ENCODE measurements at regions not wholly inside any gene's neighbourhood (a gene's known extent, or its start where the extent isn't known, plus 50 kb on each side); places are given as distances from the start of the nearest gene placed in this dataset.
"Not testable (repeated sequence)": the region's sequence is repeated elsewhere in the genome, so short reads cannot be mapped to it uniquely, and the experiment has no call there.

DNA sequence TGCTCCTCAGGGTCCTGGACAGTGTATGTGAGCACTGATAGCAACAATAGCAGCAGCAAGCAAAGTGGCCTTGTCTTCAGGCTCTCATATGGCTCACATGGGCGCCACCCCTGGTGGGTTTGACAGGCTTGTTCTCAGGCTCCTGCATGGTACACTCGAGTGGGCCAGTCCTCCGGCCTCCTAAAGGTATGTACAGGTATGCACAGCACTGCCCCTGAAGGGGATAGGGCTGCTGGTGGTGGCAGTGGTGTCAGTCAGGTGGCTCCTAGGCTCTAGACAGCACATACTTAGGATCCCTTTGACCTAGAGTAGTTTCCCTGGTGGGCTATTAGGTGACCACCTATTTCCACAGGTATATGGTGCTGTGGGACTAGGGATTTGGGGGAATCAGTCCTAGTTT lies 79.8 kb downstream of the LGALS9B start:
- not testable (repeated sequence) for DNase-seq (ENCODE audit: low spot score)

- peak; percentile 38 for DNase-seq (ENCODE audit: low spot score)
These were observed 85.7 kb downstream of the LGALS9B start for GRCh38 chr17:20381358-20382300.

GRCh38 chr17:20380625-20381024 lies 86.7 kb downstream of the LGALS9B start:
- DNase-seq (ENCODE audit: low spot score) = peak; percentile 38

DNA sequence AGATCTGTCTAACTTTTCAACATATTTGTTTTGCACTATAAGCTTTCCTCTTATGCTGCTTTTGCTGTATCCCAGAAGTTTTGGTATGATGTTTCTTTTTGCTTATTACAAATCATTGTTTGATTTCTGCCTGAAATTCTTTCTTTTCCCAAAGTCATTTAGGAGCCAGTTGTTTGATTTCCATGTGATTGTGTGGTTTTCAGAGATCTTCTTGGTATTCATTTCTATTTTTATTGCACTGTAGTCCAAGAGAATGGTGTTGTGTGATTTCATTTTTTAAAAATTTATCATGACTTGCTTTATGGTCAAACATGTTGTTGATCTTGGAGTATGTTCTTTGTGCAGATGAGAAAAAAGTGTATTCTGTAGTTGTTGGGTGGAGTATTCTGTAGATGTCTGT lies 88.1 kb downstream of the LGALS9B start:
- DNase-seq (ENCODE audit: low spot score) = not testable (repeated sequence)

GRCh38 chr17:20376642-20377041 lies 90.7 kb downstream of the LGALS9B start:
- not testable (repeated sequence) for DNase-seq (ENCODE audit: low spot score)

GRCh38 chr17:20375745-20376144 lies 91.6 kb downstream of the LGALS9B start:
- not testable (repeated sequence) for DNase-seq (ENCODE audit: low spot score)
